ENCODE measurements at regions not wholly inside any gene's neighbourhood (a gene's known extent, or its start where the extent isn't known, plus 50 kb on each side); places are given as distances from the start of the nearest gene placed in this dataset.

DNA sequence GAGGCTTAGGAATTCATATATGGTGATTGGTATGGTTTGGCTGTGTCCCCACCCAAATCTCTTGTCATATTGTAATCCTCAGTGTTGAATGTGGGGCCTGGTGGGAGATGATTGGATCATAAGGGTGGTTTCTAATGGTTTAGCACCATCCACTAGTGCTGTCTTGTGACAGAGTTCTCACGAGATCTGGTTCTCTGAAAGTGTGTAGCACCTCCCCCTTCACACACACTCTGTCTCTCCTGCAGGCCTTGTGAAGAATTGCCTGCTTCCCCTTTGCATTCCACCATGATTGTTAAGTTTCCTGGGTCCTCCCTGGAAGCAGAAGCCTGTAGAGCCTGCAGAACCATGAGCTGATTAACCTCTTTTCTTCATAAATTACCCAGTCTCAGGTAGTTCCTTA lies 135.8 kb upstream of the FAT1 start:
- no peak overlapping the region for H4K91ac ChIP-seq (ENCODE audit: insufficient read length, low read depth, low read length)
- no peak overlapping the region for H3K18ac ChIP-seq (ENCODE audit: insufficient read length, low read depth, low read length)
- H4K5ac ChIP-seq (ENCODE audit: insufficient read length, low read depth, low read length) = no peak overlapping the region
- H3K27me3 ChIP-seq (ENCODE audit: insufficient read depth, low read length) = no peaks in the 10 kb centered on the region
- H2AFZ ChIP-seq (ENCODE audit: low read length) = no peak overlapping the region
- H3K79me1 ChIP-seq (ENCODE audit: insufficient read depth, low read depth, low read length, poor library complexity, severe bottlenecking) = no peaks in the 10 kb centered on the region
- no peak overlapping the region for H2BK120ac ChIP-seq (ENCODE audit: low read depth, low read length, poor library complexity, severe bottlenecking)
- H4K8ac ChIP-seq (replicated peaks; ENCODE audit: insufficient read length, low read depth, low read length) = no peak overlapping the region
- H3K14ac ChIP-seq (ENCODE audit: insufficient read depth, low read length) = no peak overlapping the region
- H3K4ac ChIP-seq (ENCODE audit: low read depth, low read length) = no peak overlapping the region
- no peak for DNase-seq
- Mint-ChIP-seq H3K36me3 (ENCODE audit: insufficient read depth in 1 of 3, low read depth in 3 of 3) (no peaks in the 10 kb centered on the region), H3K4me1 (peaks cover 3 to 4% of the 10 kb centered on the region in 2 experiments; a peak in 1 of 4 replicates), H3K9me3 (no peaks in the 10 kb centered on the region), H3K4me3 (no peak overlapping the region), H3K27ac (no peak overlapping the region), H3K27me3 (ENCODE audit: low read depth) (no peaks in the 10 kb centered on the region)
- H3K23me2 ChIP-seq (ENCODE audit: insufficient read length, low read depth, low read length, poor library complexity, severe bottlenecking) = no peaks in the 10 kb centered on the region
- no peak overlapping the region for H2BK12ac ChIP-seq (ENCODE audit: insufficient read length, low read depth, low read length)
- no peak overlapping the region for H3T11ph ChIP-seq (ENCODE audit: low read length)
- no peak overlapping the region for H3K4me2 ChIP-seq (ENCODE audit: insufficient read depth, insufficient read length, low read length)
- H3K27ac ChIP-seq (ENCODE audit: insufficient read length, low read depth, low read length) = no peak overlapping the region
- no peak overlapping the region for H3K23ac ChIP-seq (ENCODE audit: insufficient read length, low read depth, low read length)
- no peak overlapping the region for H2BK20ac ChIP-seq (ENCODE audit: low read depth, low read length, poor library complexity, severe bottlenecking)
- H3K79me2 ChIP-seq (ENCODE audit: insufficient read depth, low read length) = no peaks in the 10 kb centered on the region
- H4K20me1 ChIP-seq (ENCODE audit: control insufficient read depth, insufficient read depth, insufficient read length) = no peaks in the 10 kb centered on the region
- H3K56ac ChIP-seq (ENCODE audit: insufficient read length, low read depth, low read length) = no peak overlapping the region
- no peaks in the 10 kb centered on the region for H3K4me1 ChIP-seq (ENCODE audit: insufficient read depth, low read length)
- TF ChIP-seq CTCF (conservative IDR thresholded peaks at IDR 0.05) = peak; percentile 22; the same call in 2 of the 3 replicates
- no peaks in the 10 kb centered on the region for H3K9me3 ChIP-seq (ENCODE audit: control insufficient read depth, low read depth, low read length)
- no peak overlapping the region for H2AK5ac ChIP-seq (ENCODE audit: insufficient read length, low read length)
- WGBS (ENCODE audit: extremely low coverage, insufficient read length, low lambda C conversion rate) = no CpG with 5 or more reads among the region's 1 CpG
- H2BK15ac ChIP-seq (ENCODE audit: low read depth, low read length) = no peak overlapping the region
- H3K9ac ChIP-seq (ENCODE audit: extremely low read depth, insufficient read length, low read length) = no peak overlapping the region
- no peak overlapping the region for H2BK5ac ChIP-seq (ENCODE audit: insufficient read length, low read length)
